ENCODE measurements at regions not wholly inside any gene's neighbourhood (a gene's known extent, or its start where the extent isn't known, plus 50 kb on each side); places are given as distances from the start of the nearest gene placed in this dataset.
"Not testable (repeated sequence)": the region's sequence is repeated elsewhere in the genome, so short reads cannot be mapped to it uniquely, and the experiment has no call there.

DNA sequence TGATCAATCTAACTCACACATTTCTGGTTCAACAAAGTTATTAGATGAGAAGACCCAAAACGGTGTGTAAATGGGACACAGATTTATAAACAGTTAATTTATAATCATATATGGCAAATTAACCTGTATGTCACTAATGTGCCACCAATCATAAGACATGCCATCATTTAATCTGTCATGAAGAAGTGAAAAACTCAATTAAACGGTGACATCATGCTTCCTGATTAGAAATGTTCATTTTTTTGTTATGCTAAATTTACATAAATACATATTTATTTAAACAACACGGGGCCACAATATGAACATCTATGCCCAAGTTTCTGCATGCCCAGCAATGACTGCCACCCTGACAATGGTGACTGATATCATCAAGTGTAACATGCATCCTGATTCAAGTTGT is 164.1 kb upstream of the EEA1 start:
- no peak for DNase-seq (ENCODE audit: extremely low spot score)
- CTCF ChIA-PET = interaction anchor here (2.4 kb wide), 1 partner anchor 12 kb away, joined by 6 read pairs; no protein-coding TSS in a partner anchor
- TF ChIP-seq CTCF (IDR thresholded peaks at IDR 0.05; ENCODE audit: control extremely low read depth, extremely low read depth, low read depth, missing control alignments) = no peak
- POLR2A ChIA-PET = no interaction called here

DNA sequence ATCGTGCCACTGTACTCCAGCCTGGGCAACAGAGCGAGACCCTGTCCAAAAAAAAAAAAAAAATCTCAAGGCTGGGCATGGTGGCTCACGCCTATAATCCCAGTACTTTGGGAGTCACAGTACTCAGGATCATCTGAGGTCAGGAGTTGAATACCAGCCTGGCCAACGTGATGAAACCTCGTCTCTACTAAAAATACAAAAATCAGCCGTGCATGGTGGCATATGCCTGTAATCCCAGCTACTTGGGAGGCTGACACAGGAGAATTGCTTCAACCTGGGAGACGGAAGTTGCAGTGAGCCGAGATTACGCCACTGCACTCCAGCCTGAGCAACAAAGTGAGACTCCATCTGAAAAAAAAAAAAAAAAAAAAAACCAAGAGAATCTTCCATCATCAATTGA is 165.1 kb upstream of the EEA1 start:
- CTCF ChIA-PET = interaction anchor here (0.7 to 9.4 kb wide), 4 partner anchors 10 to 311 kb away, joined by 3 to 130 read pairs (median 4); no protein-coding TSS in a partner anchor
- POLR2A ChIA-PET; DNase-seq (ENCODE audit: extremely low spot score): not testable (repeated sequence)

DNA sequence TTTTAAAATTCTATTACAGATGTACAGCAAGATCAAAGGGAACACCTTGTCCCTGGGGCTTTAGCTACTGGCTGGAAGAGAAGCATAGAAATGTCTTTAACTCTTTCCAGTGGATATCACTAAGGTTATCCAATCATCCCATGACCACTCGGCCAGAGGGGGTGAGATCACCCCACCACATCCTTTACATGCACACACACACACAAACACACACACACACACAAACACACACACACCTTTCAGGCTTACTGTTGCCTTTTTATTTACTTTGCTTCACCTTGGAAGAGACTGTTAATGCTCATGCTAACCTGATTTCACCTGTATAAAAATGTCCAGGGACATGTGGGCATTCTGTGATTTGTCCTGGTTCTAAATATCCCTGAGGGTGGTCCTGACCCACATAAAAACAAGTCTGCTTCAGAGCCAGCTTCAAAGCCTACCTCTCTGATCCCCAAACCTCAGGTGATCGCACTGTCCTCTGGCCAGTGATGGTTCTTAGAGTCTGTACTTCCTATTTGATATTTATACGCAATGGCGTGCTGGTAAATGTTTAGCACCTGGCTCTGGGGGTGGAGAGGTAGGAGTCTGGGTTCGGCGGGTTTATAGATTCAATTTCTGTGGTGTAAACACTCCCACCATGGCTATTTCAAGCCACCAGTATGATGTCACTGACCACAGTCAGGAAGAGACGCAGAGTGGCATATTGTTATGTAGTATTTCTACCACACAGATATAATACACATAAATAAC is 166.1 kb upstream of the EEA1 start:
- peak; percentile 49 for DNase-seq (ENCODE audit: extremely low spot score)
- CTCF ChIA-PET = interaction anchor here (1.3 to 9.4 kb wide), 6 partner anchors 11 to 302 kb away, joined by 3 to 130 read pairs (median 4); no protein-coding TSS in a partner anchor
- no peak for TF ChIP-seq CTCF (IDR thresholded peaks at IDR 0.05; ENCODE audit: control extremely low read depth, extremely low read depth, low read depth, missing control alignments)
- POLR2A ChIA-PET = no interaction called here

- no peak for TF ChIP-seq CTCF (IDR thresholded peaks at IDR 0.05; ENCODE audit: control extremely low read depth, extremely low read depth, low read depth, missing control alignments)
- DNase-seq (ENCODE audit: extremely low spot score) = no peak
- POLR2A ChIA-PET = interaction anchor here (0.5 kb wide), 1 partner anchor 267 kb away, joined by 5 read pairs; no protein-coding TSS in a partner anchor
- CTCF ChIA-PET = interaction anchor here (0.8 to 9.4 kb wide), 37 partner anchors 12 to 1004 kb away, joined by 3 to 130 read pairs (median 5); no protein-coding TSS in a partner anchor
Measured at GRCh38 chr12:93097417-93097816, 168.3 kb upstream of the EEA1 start.

- DNase-seq (ENCODE audit: extremely low spot score) = no peak
- TF ChIP-seq CTCF (IDR thresholded peaks at IDR 0.05; ENCODE audit: control extremely low read depth, extremely low read depth, low read depth, missing control alignments) = peak; percentile 53
- CTCF ChIA-PET = interaction anchor here (0.6 to 9.4 kb wide), 44 partner anchors 10 to 1003 kb away, joined by 3 to 130 read pairs (median 4); no protein-coding TSS in a partner anchor
- POLR2A ChIA-PET = interaction anchor here (0.5 kb wide), 1 partner anchor 266 kb away, joined by 5 read pairs; no protein-coding TSS in a partner anchor
Measured at GRCh38 chr12:93098077-93098476, 169.0 kb upstream of the EEA1 start.

GRCh38 chr12:93099792-93100191 is 170.7 kb upstream of the EEA1 start:
- ChIA-PET CTCF (interaction anchor here (1.0 to 9.4 kb wide), 5 partner anchors 11 to 320 kb away, joined by 3 to 130 read pairs (median 16); no protein-coding TSS in a partner anchor), POLR2A (no interaction called here)
- TF ChIP-seq CTCF (IDR thresholded peaks at IDR 0.05; ENCODE audit: control extremely low read depth, extremely low read depth, low read depth, missing control alignments) = no peak
- no peak for DNase-seq (ENCODE audit: extremely low spot score)

DNA sequence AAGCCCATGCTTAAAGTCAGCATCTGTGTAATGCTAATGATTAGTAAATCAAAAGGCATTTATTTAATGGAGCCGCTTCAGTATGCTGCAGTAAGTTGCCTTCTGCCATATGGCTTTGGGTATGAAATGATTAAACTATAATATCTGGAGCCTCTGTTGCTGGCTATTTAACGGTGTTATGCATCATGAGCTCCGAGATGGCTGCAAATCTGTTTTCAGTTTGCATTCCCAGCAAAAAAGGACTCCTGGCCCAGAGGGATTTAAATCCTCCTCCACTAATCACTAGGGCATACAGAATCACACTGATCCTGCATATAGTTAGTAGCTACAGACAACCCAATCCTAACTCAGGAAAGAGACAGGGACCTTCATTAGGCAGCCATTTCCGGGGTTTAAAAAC is 171.5 kb upstream of the EEA1 start:
- POLR2A ChIA-PET = interaction anchor here (0.6 kb wide), 1 partner anchor 34 kb away, joined by 4 read pairs; no protein-coding TSS in a partner anchor
- CTCF ChIA-PET = interaction anchor here (1.0 to 9.4 kb wide), 4 partner anchors 10 to 319 kb away, joined by 3 to 130 read pairs (median 12); no protein-coding TSS in a partner anchor
- TF ChIP-seq CTCF (IDR thresholded peaks at IDR 0.05; ENCODE audit: control extremely low read depth, extremely low read depth, low read depth, missing control alignments) = no peak
- DNase-seq (ENCODE audit: extremely low spot score) = no peak

Data from GM10248 (cell line).